Lung (tissue), 11 donors: ENCODE measurements at regions not wholly inside any gene's neighbourhood (a gene's known extent, or its start where the extent isn't known, plus 50 kb on each side); places are given as distances from the start of the nearest gene placed in this dataset.

Experiments
- ATAC-seq: fragments of 200-7000 bp; cut with Tn5 transposase; one replicate; pipeline ENCODE4 v1.9.1; 2020; ENCODE audit warnings: moderate number of reproducible peaks; ENCODE audit not compliant: insufficient read depth, low FRiP score
- DNase-seq, 3 donors: peaks; one replicate each; pipeline ENCODE4 v3.0.0-alpha.2; 2013 to 2017
- H3K27ac ChIP-seq, 2 donors: one replicate each; pipeline ENCODE4 v1.5.1; 2013; ENCODE audit warnings: mild to moderate bottlenecking in 2 of 2, moderate library complexity in 2 of 2, control low read depth in 1 of 2, inconsistent platforms in 1 of 2, low read depth in 1 of 2, low read length in 1 of 2
- H3K27me3 ChIP-seq, 3 donors: one replicate each; pipeline ENCODE4 v1.5.1; 2013; ENCODE audit warnings: low read length in 2 of 3; ENCODE audit not compliant: control insufficient read depth in 3 of 3, insufficient read depth in 3 of 3
- H3K36me3 ChIP-seq, 4 donors: one replicate each; pipeline ENCODE4 v1.5.1; 2013; ENCODE audit warnings: low read length in 4 of 4, mild to moderate bottlenecking in 1 of 4, moderate library complexity in 1 of 4; ENCODE audit not compliant: control insufficient read depth in 4 of 4, insufficient read depth in 4 of 4
- H3K4me1 ChIP-seq, 5 donors: one replicate each; pipeline ENCODE4 v1.5.1; 2013; ENCODE audit warnings: low read length in 5 of 5, mild to moderate bottlenecking in 2 of 5, moderate library complexity in 1 of 5; ENCODE audit not compliant: control insufficient read depth in 5 of 5, insufficient read depth in 5 of 5
- H3K4me3 ChIP-seq: one replicate; pipeline ENCODE4 v1.5.1; 2013; ENCODE audit warnings: mild to moderate bottlenecking, control low read depth, moderate library complexity
- H3K9ac ChIP-seq, 2 donors: one replicate each; pipeline ENCODE4 v1.5.1; 2013; ENCODE audit warnings: low read length in 2 of 2, control low read depth in 1 of 2; ENCODE audit not compliant: insufficient read depth in 1 of 2
- H3K9me3 ChIP-seq, 4 donors: one replicate each; pipeline ENCODE4 v1.5.1; 2013; ENCODE audit warnings: low read length in 3 of 4, mild to moderate bottlenecking in 1 of 4, moderate library complexity in 1 of 4; ENCODE audit not compliant: control insufficient read depth in 4 of 4, insufficient read depth in 3 of 4
- WGBS, 2 donors: extraction: QIAGEN DNeasy Blood & Tissue Kit; methylation state at CpG; one replicate each; pipeline ENCODE4 v1.1.7; 2013; 5-methylcytosine and 5-hydroxymethylcytosine counted together
- TF ChIP-seq, protein P1 (sequence below): IDR thresholded peaks from 2 replicates; pipeline ENCODE4 v1.5.1; 2012; ENCODE audit warnings: mild to moderate bottlenecking; ENCODE audit errors: control extremely low read depth, extremely low read depth
- donor health status: control.
- donor health status: control.
- donor health status: Bipolar disorder and iron deficiency.
- donor health status: healthy.
- donor health status: DM: yes; HTN: yes; CAD: no.

DNA sequence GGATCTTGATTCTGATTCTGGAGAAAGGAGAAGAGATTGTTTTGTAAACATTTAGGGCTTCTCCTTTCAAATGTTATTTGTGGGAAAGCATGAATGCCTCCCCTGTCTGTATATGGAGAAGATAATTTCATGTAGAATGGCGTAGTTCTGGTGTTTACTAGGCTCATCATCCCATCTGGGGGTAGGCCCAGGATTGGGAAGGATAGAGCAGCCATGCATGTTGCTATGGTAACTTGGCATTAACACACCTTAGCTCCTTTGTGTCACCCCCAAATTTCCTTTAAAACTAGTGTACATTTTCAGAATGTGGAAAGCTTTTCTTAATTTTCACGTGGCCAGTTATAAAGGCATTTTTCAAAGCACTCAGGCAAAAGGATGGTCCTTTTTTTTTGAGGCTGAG, 57.5 kb upstream of the EED start:
- H3K27me3 ChIP-seq = no peaks in the 10 kb centered on the region
- 94% methylated on average over 2 of the region's 2 CpGs for WGBS, 2 donors
- peaks cover 0 to 6% (median 5%) of the 10 kb centered on the region in 5 donors for H3K4me1 ChIP-seq
- ATAC-seq (no peak), DNase-seq (no peak)
- no peaks in the 10 kb centered on the region for H3K36me3 ChIP-seq
- H3K9ac ChIP-seq = no peak overlapping the region
- TF ChIP-seq, protein P1, sequence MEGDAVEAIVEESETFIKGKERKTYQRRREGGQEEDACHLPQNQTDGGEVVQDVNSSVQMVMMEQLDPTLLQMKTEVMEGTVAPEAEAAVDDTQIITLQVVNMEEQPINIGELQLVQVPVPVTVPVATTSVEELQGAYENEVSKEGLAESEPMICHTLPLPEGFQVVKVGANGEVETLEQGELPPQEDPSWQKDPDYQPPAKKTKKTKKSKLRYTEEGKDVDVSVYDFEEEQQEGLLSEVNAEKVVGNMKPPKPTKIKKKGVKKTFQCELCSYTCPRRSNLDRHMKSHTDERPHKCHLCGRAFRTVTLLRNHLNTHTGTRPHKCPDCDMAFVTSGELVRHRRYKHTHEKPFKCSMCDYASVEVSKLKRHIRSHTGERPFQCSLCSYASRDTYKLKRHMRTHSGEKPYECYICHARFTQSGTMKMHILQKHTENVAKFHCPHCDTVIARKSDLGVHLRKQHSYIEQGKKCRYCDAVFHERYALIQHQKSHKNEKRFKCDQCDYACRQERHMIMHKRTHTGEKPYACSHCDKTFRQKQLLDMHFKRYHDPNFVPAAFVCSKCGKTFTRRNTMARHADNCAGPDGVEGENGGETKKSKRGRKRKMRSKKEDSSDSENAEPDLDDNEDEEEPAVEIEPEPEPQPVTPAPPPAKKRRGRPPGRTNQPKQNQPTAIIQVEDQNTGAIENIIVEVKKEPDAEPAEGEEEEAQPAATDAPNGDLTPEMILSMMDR = no peak
- H3K27ac ChIP-seq = no peak overlapping the region
- no peaks in the 10 kb centered on the region for H3K9me3 ChIP-seq
- no peak overlapping the region for H3K4me3 ChIP-seq

DNA sequence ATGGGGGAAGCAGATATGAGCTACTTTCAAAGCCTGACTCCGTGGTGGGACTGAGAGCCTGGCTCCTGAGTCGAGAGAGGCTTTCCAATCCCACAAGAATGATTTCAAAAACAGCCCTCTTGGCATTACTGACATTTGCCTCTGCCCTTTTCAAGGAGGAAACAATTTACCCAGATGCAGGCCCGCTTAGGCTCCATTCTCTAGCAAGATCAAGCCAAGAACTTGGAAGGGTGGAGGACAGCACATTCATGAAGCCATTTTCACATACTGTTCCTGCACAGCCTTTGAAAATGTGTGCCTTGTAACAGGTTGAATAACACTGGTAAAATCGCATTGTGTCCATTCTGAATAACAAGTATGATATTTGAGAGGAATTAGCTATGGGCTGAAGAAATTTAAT, 58.2 kb upstream of the EED start:
- 88 to 92% methylated on average over 4 of the region's 4 CpGs for WGBS, 2 donors

DNA sequence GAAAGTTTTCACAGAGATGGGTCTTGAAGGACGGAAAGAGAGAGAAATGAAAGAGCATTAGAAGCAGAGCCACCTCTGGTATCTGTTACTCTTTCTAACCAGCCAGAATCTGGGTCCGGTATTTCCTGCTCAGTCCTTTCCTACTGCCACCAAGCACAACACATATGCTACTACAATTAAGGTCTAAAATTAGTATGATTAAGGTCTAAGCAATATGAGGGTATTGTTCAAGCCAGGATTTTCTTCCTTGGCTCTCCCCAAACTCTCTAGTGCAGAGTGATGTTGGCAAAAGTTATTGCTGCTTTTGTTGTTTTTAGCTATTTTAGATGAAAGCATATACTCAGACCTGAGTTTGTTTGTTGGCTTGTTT, 59.2 kb upstream of the EED start:
- Histone ChIP-seq H3K9ac (no peak overlapping the region), H3K4me1 (peaks cover 0 to 6% (median 5%) of the 10 kb centered on the region in 5 donors), H3K27me3 (no peaks in the 10 kb centered on the region), H3K4me3 (no peak overlapping the region), H3K36me3 (no peaks in the 10 kb centered on the region), H3K27ac (no peak overlapping the region), H3K9me3 (no peaks in the 10 kb centered on the region)
- DNase-seq (no peak), ATAC-seq (no peak)
- TF ChIP-seq, protein P1 = no peak
- 75 to 98% methylated on average over 2 of the region's 2 CpGs for WGBS, 2 donors

More for the DNA sequence above, 58.2 kb upstream of the EED start:
- Histone ChIP-seq H3K9me3 (no peaks in the 10 kb centered on the region), H3K36me3 (no peaks in the 10 kb centered on the region), H3K4me1 (peaks cover 0 to 6% (median 5%) of the 10 kb centered on the region in 5 donors), H3K9ac (no peak overlapping the region), H3K27ac (no peak overlapping the region), H3K4me3 (no peak overlapping the region), H3K27me3 (no peaks in the 10 kb centered on the region)
- TF ChIP-seq, protein P1 = no peak
- ATAC-seq = no peak
- no peak for DNase-seq

DNA sequence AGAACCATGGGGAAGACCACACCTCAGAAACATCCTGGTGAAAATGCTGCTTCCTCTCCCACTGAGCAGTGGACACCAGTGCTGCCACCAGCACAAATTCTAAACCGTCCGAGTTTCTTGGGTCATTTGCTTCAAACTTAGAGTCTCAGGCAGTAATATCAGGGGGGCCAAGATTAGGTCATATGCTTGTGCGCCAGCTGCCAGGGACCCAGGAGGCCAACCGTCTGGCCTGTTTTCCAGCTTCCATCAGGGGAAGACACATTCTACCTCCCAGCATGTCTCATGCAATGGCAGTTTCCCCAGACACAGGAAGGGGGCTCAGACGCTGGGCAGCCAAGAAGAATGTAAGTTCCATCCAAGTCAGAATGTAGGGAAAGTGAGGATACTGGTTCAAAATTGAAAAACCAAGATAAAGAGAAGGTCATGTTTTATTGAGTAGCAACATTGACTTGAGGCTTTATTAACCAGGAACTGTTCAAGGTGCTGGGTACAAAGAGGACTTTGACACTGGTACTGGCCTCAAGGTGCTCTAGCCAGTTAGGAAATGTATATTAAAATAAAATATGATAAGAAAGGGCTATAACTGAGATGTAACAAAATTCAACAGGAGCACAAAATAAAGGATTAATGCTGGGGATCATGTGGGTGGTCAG, 59.7 kb upstream of the EED start:
- H3K4me3 ChIP-seq = no peak overlapping the region
- TF ChIP-seq, protein P1 = no peak
- peak overlapping the region in 1 of 2 donors; percentile 5 for H3K27ac ChIP-seq
- no peaks in the 10 kb centered on the region for H3K9me3 ChIP-seq
- H3K36me3 ChIP-seq = no peaks in the 10 kb centered on the region
- DNase-seq (no peak), ATAC-seq (no peak)
- peaks cover 0 to 6% (median 5%) of the 10 kb centered on the region in 5 donors for H3K4me1 ChIP-seq
- no peaks in the 10 kb centered on the region for H3K27me3 ChIP-seq
- H3K9ac ChIP-seq = no peak overlapping the region
- WGBS, 2 donors = 85 to 86% methylated on average over 5 of the region's 5 CpGs
